GM06990 (cell line): ENCODE measurements at regions not wholly inside any gene's neighbourhood (a gene's known extent, or its start where the extent isn't known, plus 50 kb on each side); places are given as distances from the start of the nearest gene placed in this dataset.

ENCODE experiments used
- DNase-seq: peaks from one replicate; pipeline ENCODE4 v3.0.0-alpha.2; 2011; ENCODE audit not compliant: insufficient read length; ENCODE audit errors: extremely low read depth
- H3K27me3 ChIP-seq: replicated peaks from 2 replicates; pipeline ENCODE4 v1.6.0; 2011; ENCODE audit warnings: low read length; ENCODE audit not compliant: control insufficient read depth, insufficient read depth
- H3K36me3 ChIP-seq: 2 replicates; pipeline ENCODE4 v1.5.1; 2011; ENCODE audit warnings: low read length; ENCODE audit not compliant: control insufficient read depth, insufficient read depth
- H3K4me3 ChIP-seq: replicated peaks from 2 replicates; pipeline ENCODE4 v1.5.1; 2011; ENCODE audit warnings: low read depth, mild to moderate bottlenecking, control low read depth, low read length
- TF ChIP-seq, protein P1 (sequence below): IDR thresholded peaks from 2 replicates; pipeline ENCODE4 v1.5.1; 2011; ENCODE audit warnings: low read length, control low read depth, mild to moderate bottlenecking, inconsistent platforms; ENCODE audit not compliant: insufficient read depth, poor library complexity, severe bottlenecking

DNA sequence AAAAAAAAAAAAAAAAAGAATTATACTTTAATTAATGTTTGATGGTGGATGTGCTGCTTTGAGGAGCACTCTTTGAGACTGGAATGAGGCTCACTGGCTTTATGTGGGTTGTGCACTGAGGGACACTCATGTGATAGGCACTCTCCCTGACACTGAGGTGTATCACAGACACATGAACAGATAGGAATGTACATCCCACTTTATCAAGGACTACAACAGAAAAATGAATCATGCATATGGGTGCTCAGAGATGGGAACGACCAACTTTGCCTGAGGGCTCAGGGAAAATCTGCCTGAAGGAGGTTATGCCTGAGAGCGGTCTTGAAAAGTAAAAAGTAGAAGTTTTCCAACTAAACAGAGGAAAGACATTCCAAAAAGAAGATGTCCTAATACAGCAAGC is 97.7 kb upstream of the RBPJ start:
- TF ChIP-seq, protein P1, sequence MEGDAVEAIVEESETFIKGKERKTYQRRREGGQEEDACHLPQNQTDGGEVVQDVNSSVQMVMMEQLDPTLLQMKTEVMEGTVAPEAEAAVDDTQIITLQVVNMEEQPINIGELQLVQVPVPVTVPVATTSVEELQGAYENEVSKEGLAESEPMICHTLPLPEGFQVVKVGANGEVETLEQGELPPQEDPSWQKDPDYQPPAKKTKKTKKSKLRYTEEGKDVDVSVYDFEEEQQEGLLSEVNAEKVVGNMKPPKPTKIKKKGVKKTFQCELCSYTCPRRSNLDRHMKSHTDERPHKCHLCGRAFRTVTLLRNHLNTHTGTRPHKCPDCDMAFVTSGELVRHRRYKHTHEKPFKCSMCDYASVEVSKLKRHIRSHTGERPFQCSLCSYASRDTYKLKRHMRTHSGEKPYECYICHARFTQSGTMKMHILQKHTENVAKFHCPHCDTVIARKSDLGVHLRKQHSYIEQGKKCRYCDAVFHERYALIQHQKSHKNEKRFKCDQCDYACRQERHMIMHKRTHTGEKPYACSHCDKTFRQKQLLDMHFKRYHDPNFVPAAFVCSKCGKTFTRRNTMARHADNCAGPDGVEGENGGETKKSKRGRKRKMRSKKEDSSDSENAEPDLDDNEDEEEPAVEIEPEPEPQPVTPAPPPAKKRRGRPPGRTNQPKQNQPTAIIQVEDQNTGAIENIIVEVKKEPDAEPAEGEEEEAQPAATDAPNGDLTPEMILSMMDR = no peak
- no peak for DNase-seq

DNA sequence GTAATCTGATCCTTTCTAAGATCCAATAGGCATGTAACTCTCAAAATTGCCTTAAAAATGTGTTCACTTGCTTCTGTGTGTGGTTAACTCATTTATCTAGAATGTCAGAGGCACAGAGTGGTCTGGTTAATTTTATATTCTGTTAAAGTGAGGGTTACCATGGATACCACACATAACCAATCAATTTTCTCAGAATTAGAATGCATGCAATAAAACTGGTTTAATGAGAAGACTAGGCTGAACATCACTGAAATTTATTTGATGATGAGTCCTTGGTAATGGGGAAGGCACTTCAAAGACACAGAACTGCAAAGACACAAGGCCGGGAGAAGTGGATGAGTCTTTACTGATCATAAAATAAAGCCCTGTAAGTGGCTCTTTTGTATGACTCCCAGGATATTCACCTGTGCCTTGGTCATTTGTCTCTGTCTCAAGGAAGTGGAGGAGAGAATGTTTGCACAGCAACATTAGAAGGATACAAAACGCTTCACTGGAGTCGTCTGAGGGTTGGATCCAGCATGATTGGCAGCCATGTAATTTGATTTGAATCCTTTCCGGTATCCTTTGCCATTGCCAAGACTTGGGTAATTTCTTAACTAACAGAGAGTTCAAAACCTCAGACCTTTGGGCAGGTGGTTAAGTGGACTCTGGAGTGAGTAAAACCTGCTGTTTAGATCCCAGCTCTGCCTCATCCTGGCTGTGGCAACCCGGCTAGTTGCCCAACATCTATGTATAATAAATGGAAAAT is 94.0 kb upstream of the RBPJ start:
- no peak overlapping the region for H3K4me3 ChIP-seq
- H3K27me3 ChIP-seq = no peaks in the 10 kb centered on the region; the same call in 1 of the 2 replicates
- TF ChIP-seq, protein P1 = no peak
- no peaks in the 10 kb centered on the region for H3K36me3 ChIP-seq
- DNase-seq = no peak

More for the DNA sequence above, 97.7 kb upstream of the RBPJ start:
- H3K27me3 ChIP-seq = no peaks in the 10 kb centered on the region
- H3K36me3 ChIP-seq = no peaks in the 10 kb centered on the region
- no peak overlapping the region for H3K4me3 ChIP-seq

DNA sequence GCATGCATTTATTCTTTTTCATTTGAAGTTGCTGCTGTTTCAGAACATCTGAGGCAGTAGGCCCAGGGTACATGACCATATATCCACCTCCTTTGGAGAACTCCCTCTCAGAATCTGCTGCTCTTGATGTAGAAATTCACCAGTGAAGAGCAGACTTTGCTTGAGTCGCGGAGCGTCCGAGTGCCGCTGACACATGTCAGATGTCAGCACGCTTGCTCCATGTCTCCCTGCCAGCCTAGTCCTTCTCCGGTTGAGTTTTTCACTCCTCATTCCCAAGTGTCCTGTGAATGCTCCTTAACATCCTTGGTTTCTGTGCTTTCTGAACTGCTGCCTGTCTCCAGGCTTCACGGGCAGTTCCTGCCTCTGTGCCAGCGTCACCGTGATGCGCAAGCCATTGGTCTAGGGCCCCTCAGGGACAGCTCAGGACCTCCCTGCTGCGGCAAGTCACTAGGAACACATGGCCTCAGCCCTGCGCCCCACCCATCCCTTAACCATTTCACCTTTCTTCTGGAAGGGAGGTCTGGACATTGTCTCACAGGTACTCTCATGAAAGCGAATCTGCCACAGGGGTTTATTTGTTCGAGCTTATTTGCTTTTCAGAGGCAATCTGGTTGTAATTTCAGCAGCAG is 93.1 kb upstream of the RBPJ start:
- Histone ChIP-seq H3K4me3 (no peak overlapping the region), H3K36me3 (no peaks in the 10 kb centered on the region), H3K27me3 (no peaks in the 10 kb centered on the region; the same call in 1 of the 2 replicates)
- TF ChIP-seq, protein P1 = no peak
- no peak for DNase-seq

DNA sequence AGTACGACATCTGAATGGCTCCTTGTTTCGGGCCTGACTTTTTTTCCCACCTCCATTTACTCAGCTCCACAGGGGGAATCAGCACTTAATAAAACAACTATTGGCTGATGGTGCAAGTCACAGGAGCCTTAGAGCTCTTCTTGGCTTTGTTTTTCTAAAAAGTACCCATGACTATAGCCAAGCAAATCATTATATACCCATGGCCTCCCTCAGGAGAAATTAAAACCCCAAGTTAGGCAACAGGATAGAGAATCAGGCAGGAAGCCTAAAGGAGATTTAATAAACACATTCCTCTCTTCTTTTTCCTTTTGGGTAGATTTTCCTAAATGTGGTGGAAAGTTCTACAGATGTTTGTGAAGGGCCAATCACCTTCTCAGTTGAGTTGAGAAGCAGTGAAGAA is 91.9 kb upstream of the RBPJ start:
- H3K4me3 ChIP-seq = no peak overlapping the region
- no peaks in the 10 kb centered on the region; the same call in 1 of the 2 replicates for H3K27me3 ChIP-seq
- DNase-seq = no peak
- no peaks in the 10 kb centered on the region for H3K36me3 ChIP-seq
- TF ChIP-seq, protein P1 = no peak

DNA sequence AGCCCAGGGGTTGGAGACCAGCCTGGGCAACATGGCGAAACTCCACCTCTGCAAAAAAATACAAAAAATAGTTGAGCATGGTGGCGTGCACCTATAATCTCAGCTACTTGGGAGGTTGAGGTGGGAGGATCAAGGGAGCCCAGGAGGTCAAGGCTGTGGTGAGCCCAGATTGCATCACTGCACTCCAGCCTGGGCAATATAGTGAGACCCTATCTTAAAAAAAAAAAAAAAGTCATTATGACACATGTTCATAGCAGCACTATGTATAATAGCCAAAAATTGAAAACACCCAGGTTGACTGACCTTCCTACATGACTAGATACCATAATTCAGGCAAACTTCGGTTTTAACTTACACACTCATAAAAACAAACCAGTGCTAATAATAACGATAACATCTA is 90.8 kb upstream of the RBPJ start:
- no peak for DNase-seq
- TF ChIP-seq, protein P1 = no peak
- Histone ChIP-seq H3K27me3 (no peaks in the 10 kb centered on the region; the same call in 1 of the 2 replicates), H3K36me3 (no peaks in the 10 kb centered on the region), H3K4me3 (no peak overlapping the region)
